IMR-90 (cell line): ENCODE measurements at regions not wholly inside any gene's neighbourhood (a gene's known extent, or its start where the extent isn't known, plus 50 kb on each side); places are given as distances from the start of the nearest gene placed in this dataset.

ENCODE experiments used
- ATAC-seq: fragments of 200-7000 bp; cut with Tn5 transposase; 2 replicates; pipeline ENCODE4 v1.9.1; 2020; ENCODE audit warnings: low read depth, mild to moderate bottlenecking, moderate library complexity
- BruUV-seq: library from RNA; stranded (reverse); fragments of 400-500 nt; replicated peaks from 2 replicates; lab custom pipeline; 2021; lab: Mats Ljungman, UMichigan
- CTCF ChIA-PET: fragments of 300-600 bp; formaldehyde crosslinking; extraction: SDS; loops from one replicate; lab custom pipeline; 2021; ENCODE audit warnings: antibody characterized with exemption; lab: Yijun Ruan, JAX
- POLR2A ChIA-PET: fragments of 300-600 bp; sonication (Branson Sonifier 250); formaldehyde crosslinking; loops from one replicate; lab custom pipeline; 2022; ENCODE audit warnings: antibody characterized with exemption; ENCODE audit not compliant: unreplicated experiment; lab: Charles Lee
- DNase-seq: peaks from one replicate; pipeline ENCODE4 v3.0.0; 2013
- H2AFZ ChIP-seq: replicated peaks from 2 replicates; pipeline ENCODE3; 2013; ENCODE audit warnings: low read length, mild to moderate bottlenecking; ENCODE audit not compliant: poor library complexity
- H2AK5ac ChIP-seq: 2 replicates; pipeline ENCODE4 v1.6.1; 2013; ENCODE audit warnings: low read depth, low read length, inconsistent platforms
- H2AK9ac ChIP-seq: replicated peaks from 2 replicates; pipeline ENCODE3; 2013; ENCODE audit warnings: mild to moderate bottlenecking, low read depth, low read length, moderate library complexity; ENCODE audit not compliant: poor library complexity
- H2BK120ac ChIP-seq: 2 replicates; pipeline ENCODE4 v1.6.1; 2013; ENCODE audit warnings: low read depth, low read length, inconsistent platforms
- H2BK15ac ChIP-seq: 3 replicates; pipeline ENCODE4 v1.6.1; 2013; ENCODE audit warnings: low read depth, low read length, inconsistent platforms
- H2BK20ac ChIP-seq: 2 replicates; pipeline ENCODE4 v1.6.1; 2013; ENCODE audit warnings: low read depth, mild to moderate bottlenecking, inconsistent platforms, low read length, moderate library complexity
- H2BK5ac ChIP-seq: 2 replicates; pipeline ENCODE4 v1.6.1; 2013; ENCODE audit warnings: mild to moderate bottlenecking, low read depth, low read length, inconsistent platforms; ENCODE audit not compliant: poor library complexity, severe bottlenecking
- H3K14ac ChIP-seq: replicated peaks from 2 replicates; pipeline ENCODE4 v1.6.1; 2013; ENCODE audit warnings: low read depth, low read length, inconsistent platforms
- H3K18ac ChIP-seq: 2 replicates; pipeline ENCODE4 v1.6.1; 2013; ENCODE audit warnings: low read depth, low read length, control low read depth
- H3K23ac ChIP-seq: 2 replicates; pipeline ENCODE4 v1.6.1; 2013; ENCODE audit warnings: low read depth, low read length, inconsistent platforms
- H3K27ac ChIP-seq: 2 replicates; pipeline ENCODE4 v1.5.1; 2013; ENCODE audit warnings: mild to moderate bottlenecking, control low read depth, low read length; ENCODE audit not compliant: insufficient read depth
- H3K27me3 ChIP-seq: 2 replicates; pipeline ENCODE4 v1.6.1; 2013; ENCODE audit warnings: low read length; ENCODE audit not compliant: control insufficient read depth, insufficient read depth
- H3K36me3 ChIP-seq: 2 replicates; pipeline ENCODE4 v1.6.1; 2013; ENCODE audit warnings: low read length, mixed read lengths; ENCODE audit not compliant: control insufficient read depth, insufficient read depth
- H3K4ac ChIP-seq: 2 replicates; pipeline ENCODE4 v1.6.1; 2013; ENCODE audit warnings: low read depth, low read length, inconsistent platforms
- H3K4me1 ChIP-seq: 2 replicates; pipeline ENCODE4 v1.6.1; 2013; ENCODE audit warnings: low read length, mixed read lengths; ENCODE audit not compliant: control insufficient read depth, insufficient read depth
- H3K4me2 ChIP-seq: 2 replicates; pipeline ENCODE4 v1.6.1; 2013; ENCODE audit warnings: low read depth, mild to moderate bottlenecking, control low read depth, low read length, moderate library complexity
- H3K4me3 ChIP-seq: 2 replicates; pipeline ENCODE4 v1.5.1; 2013; ENCODE audit warnings: low read depth, mild to moderate bottlenecking, control low read depth, low read length, moderate library complexity; ENCODE audit not compliant: insufficient read depth
- H3K56ac ChIP-seq: 2 replicates; pipeline ENCODE4 v1.6.1; 2013; ENCODE audit warnings: low read length, inconsistent platforms; ENCODE audit not compliant: insufficient read depth; ENCODE audit errors: extremely low read depth
- H3K79me1 ChIP-seq, 2 experiments: 2 replicates each; pipeline ENCODE4 v1.6.1; 2013; ENCODE audit warnings: low read length in 2 of 2, inconsistent platforms in 1 of 2, low read depth in 1 of 2
- H3K9ac ChIP-seq: 2 replicates; pipeline ENCODE4 v1.6.1; 2013; ENCODE audit warnings: low read depth, low read length, control low read depth
- H3K9me1 ChIP-seq: 2 replicates; pipeline ENCODE4 v1.6.1; 2013; ENCODE audit warnings: low read length, inconsistent platforms; ENCODE audit not compliant: insufficient read depth
- H3K9me3 ChIP-seq: 2 replicates; pipeline ENCODE4 v1.6.1; 2013; ENCODE audit warnings: low read length; ENCODE audit not compliant: control insufficient read depth, insufficient read depth
- H4K20me1 ChIP-seq: 2 replicates; pipeline ENCODE4 v1.6.1; 2013; ENCODE audit warnings: low read length, inconsistent platforms; ENCODE audit not compliant: insufficient read depth
- H4K5ac ChIP-seq: 2 replicates; pipeline ENCODE4 v1.6.1; 2013; ENCODE audit warnings: mild to moderate bottlenecking, low read depth, low read length, control low read depth
- H4K8ac ChIP-seq, 2 experiments: 2 replicates each; pipeline ENCODE4 v1.6.1; 2013; ENCODE audit warnings: low read depth in 2 of 2, low read length in 2 of 2, control low read depth in 1 of 2, inconsistent platforms in 1 of 2
- H4K91ac ChIP-seq: 2 replicates; pipeline ENCODE4 v1.6.1; 2013; ENCODE audit warnings: low read depth, low read length, inconsistent platforms; ENCODE audit not compliant: insufficient read depth
- BHLHE40 ChIP-seq: fragments of 150-350 bp; IDR thresholded peaks from 2 replicates; pipeline ENCODE4 v1.6.1; 2016; ENCODE audit warnings: mild to moderate bottlenecking, low read depth, low read length
- CEBPB ChIP-seq: IDR thresholded peaks from 2 replicates; pipeline ENCODE4 v1.6.1; 2012; ENCODE audit warnings: low read depth, low read length, improper control_type of control experiment
- CHD1 ChIP-seq: IDR thresholded peaks from 2 replicates; pipeline ENCODE4 v1.6.1; 2012; ENCODE audit warnings: low read depth, low read length, improper control_type of control experiment
- CTCF ChIP-seq: conservative IDR thresholded peaks from 2 replicates; pipeline ENCODE4 v1.5.1; 2012; ENCODE audit warnings: mild to moderate bottlenecking, low read depth, low read length, improper control_type of control experiment
- MAFK ChIP-seq: IDR thresholded peaks from 2 replicates; pipeline ENCODE4 v1.6.1; 2012; ENCODE audit warnings: low read depth, low read length, improper control_type of control experiment
- NFE2L2 ChIP-seq: fragments of 150-350 bp; IDR thresholded peaks from 2 replicates; pipeline ENCODE4 v1.6.1; 2016; ENCODE audit warnings: low read depth, mild to moderate bottlenecking, low read length
- POLR2A ChIP-seq: IDR thresholded peaks from 2 replicates; pipeline ENCODE4 v1.6.1; 2012; ENCODE audit warnings: mild to moderate bottlenecking, low read depth, low read length
- RCOR1 ChIP-seq: IDR thresholded peaks from 2 replicates; pipeline ENCODE4 v1.6.1; 2012; ENCODE audit warnings: mild to moderate bottlenecking, low read length, improper control_type of control experiment; ENCODE audit not compliant: insufficient replicate concordance
- RFX5 ChIP-seq: IDR thresholded peaks from 2 replicates; pipeline ENCODE4 v1.8.0; 2012; ENCODE audit warnings: low read depth, mild to moderate bottlenecking, low read length, moderate library complexity
- SMC3 ChIP-seq: fragments of 150-350 bp; IDR thresholded peaks from 2 replicates; pipeline ENCODE4 v1.6.1; 2016; ENCODE audit warnings: low read depth, mild to moderate bottlenecking, antibody characterized with exemption, low read length, moderate library complexity
- USF2 ChIP-seq: fragments of 150-350 bp; IDR thresholded peaks from 2 replicates; pipeline ENCODE4 v1.6.1; 2017; ENCODE audit warnings: mild to moderate bottlenecking, antibody characterized with exemption, low read length, low read depth
- WGBS, 2 experiments: methylation state at CpG; one replicate each; pipeline versions ENCODE4 v1.1.5 to v1.1.7; 2013; ENCODE audit warnings: missing lambda C conversion rate in 2 of 2; ENCODE audit not compliant: insufficient read length in 1 of 2; ENCODE audit errors: extremely low coverage in 2 of 2; 5-methylcytosine and 5-hydroxymethylcytosine counted together
- dilution Hi-C: fragments of 300-500 bp; cut with HindIII; formaldehyde crosslinking; loops from one replicate; pipeline ENCODE4 v1.14.3; 2018; ENCODE audit warnings: low sequenced_read_pairs; ENCODE audit not compliant: unreplicated experiment
- in situ Hi-C: fragments of 300-500 bp; cut with MboI; formaldehyde crosslinking; loops from 3 replicates; pipeline ENCODE4 v1.14.3; 2019; ENCODE audit warnings: low sequenced_read_pairs, inconsistent platforms, mixed read lengths
- intact Hi-C: fragments of 100-400 bp; cut with micrococcal nuclease; formaldehyde crosslinking; loops from 2 replicates; pipeline ENCODE4 v1.10.0; 2022
- TF ChIP-seq, protein P1 (sequence below): fragments of 150-350 bp; IDR thresholded peaks from 2 replicates; pipeline ENCODE4 v1.6.1; 2016; ENCODE audit warnings: low read depth, mild to moderate bottlenecking, low read length, moderate library complexity, borderline replicate concordance

GRCh38 chr13:23985060-23985459, 87.8 kb upstream of the C1QTNF9B start:
- Histone ChIP-seq H2AFZ (no peak overlapping the region), H3K4ac (0 out of 2 replicates have a peak overlapping the region, but pooled peaks have one; percentile 31), H3K14ac (no peak overlapping the region), H3K4me2 (no peak overlapping the region), H3K9me3 (no peaks in the 10 kb centered on the region), H2AK5ac (no peak overlapping the region; the same call in 1 of the 2 replicates), H3K9ac (no peak overlapping the region), H2BK15ac (peak overlapping the region; percentile 62; the same call in 1 of the 3 replicates), H2BK5ac (no peak overlapping the region), H2BK20ac (no peak overlapping the region), H4K91ac (no peak overlapping the region; the same call in 1 of the 2 replicates), H4K20me1 (no peaks in the 10 kb centered on the region), H4K5ac (no peak overlapping the region), H3K36me3 (no peaks in the 10 kb centered on the region), H2AK9ac (no peak overlapping the region), H3K27ac (no peak overlapping the region), H3K56ac (no peak overlapping the region), H4K8ac (no peak overlapping the region), H2BK120ac (0 out of 2 replicates have a peak overlapping the region, but pooled peaks have one; percentile 54), H3K9me1 (peaks cover 4% of the 10 kb centered on the region; the same call in 1 of the 2 replicates), H3K27me3 (no peaks in the 10 kb centered on the region), H3K18ac (no peak overlapping the region), H3K4me1 (peaks cover 8% of the 10 kb centered on the region), H3K23ac (no peak overlapping the region), H3K4me3 (no peak overlapping the region), H3K79me1 (no peaks in the 10 kb centered on the region)
- ChIA-PET CTCF (no interaction called here), POLR2A (no interaction called here)
- BruUV-seq, result no TSS peak
- no peak for TF ChIP-seq BHLHE40
- no peak for TF ChIP-seq NFE2L2
- no peak for TF ChIP-seq POLR2A
- TF ChIP-seq CEBPB, result no peak
- no peak for TF ChIP-seq CTCF
- TF ChIP-seq MAFK, result no peak
- TF ChIP-seq, protein P1, sequence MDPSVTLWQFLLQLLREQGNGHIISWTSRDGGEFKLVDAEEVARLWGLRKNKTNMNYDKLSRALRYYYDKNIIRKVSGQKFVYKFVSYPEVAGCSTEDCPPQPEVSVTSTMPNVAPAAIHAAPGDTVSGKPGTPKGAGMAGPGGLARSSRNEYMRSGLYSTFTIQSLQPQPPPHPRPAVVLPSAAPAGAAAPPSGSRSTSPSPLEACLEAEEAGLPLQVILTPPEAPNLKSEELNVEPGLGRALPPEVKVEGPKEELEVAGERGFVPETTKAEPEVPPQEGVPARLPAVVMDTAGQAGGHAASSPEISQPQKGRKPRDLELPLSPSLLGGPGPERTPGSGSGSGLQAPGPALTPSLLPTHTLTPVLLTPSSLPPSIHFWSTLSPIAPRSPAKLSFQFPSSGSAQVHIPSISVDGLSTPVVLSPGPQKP, result no peak
- TF ChIP-seq USF2, result no peak
- TF ChIP-seq SMC3, result no peak
- no peak for TF ChIP-seq RCOR1
- no peak for TF ChIP-seq RFX5
- no peak for TF ChIP-seq CHD1
- DNase-seq (no peak), ATAC-seq (no peak)
- WGBS, 2 experiments, result 100% methylated on average over 2 of the region's 7 CpGs; no CpG with 5 or more reads in 1 of the 2 experiments
- in situ Hi-C loops, result no loop called here
- intact Hi-C loops, result no loop called here
- dilution Hi-C loops, result no loop called here
